Head of caudate nucleus (tissue), 42 donors: ENCODE measurements at regions not wholly inside any gene's neighbourhood (a gene's known extent, or its start where the extent isn't known, plus 50 kb on each side); places are given as distances from the start of the nearest gene placed in this dataset.

ENCODE experiments used
- DNase-seq, 42 donors: peaks; one replicate each; pipeline versions ENCODE4 v3.0.0 to v3.0.0-alpha.2; 2020 to 2021; ENCODE audit warnings: mixed read lengths in 7 of 42
- intact Hi-C: fragments of 100-400 bp; cut with DNase I; formaldehyde crosslinking; loops from one replicate; pipeline ENCODE4 v1.15.0; 2022

DNA sequence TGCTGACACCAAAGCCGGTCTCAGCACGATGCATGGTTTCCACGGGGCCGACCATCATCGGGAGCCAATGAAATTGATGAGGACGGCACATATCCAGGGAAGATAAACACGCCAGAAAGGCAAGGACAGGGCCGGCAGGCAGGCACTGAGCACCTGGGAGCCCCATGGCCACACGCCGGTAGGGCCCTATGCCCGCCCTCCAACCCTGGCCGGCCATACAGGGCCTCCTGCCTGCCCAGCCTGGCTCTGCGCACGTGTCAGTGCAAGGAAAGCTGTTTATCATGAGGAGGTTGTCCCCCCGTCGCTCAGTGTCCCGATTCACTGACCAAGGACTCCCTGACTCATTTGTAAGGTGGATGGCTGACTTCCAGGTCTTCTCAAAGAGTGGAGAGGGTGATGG, 237.5 kb downstream of the GLI2 start:
- no peak for DNase-seq
- intact Hi-C loops, result no loop called here

- intact Hi-C loops, result no loop called here
- DNase-seq, result no peak
These were observed 239.3 kb downstream of the GLI2 start for GRCh38 chr2:120974950-120975349.

GRCh38 chr2:120976501-120977307, 241.0 kb downstream of the GLI2 start:
- DNase-seq, result no peak
- intact Hi-C loops, result no loop called here

DNA sequence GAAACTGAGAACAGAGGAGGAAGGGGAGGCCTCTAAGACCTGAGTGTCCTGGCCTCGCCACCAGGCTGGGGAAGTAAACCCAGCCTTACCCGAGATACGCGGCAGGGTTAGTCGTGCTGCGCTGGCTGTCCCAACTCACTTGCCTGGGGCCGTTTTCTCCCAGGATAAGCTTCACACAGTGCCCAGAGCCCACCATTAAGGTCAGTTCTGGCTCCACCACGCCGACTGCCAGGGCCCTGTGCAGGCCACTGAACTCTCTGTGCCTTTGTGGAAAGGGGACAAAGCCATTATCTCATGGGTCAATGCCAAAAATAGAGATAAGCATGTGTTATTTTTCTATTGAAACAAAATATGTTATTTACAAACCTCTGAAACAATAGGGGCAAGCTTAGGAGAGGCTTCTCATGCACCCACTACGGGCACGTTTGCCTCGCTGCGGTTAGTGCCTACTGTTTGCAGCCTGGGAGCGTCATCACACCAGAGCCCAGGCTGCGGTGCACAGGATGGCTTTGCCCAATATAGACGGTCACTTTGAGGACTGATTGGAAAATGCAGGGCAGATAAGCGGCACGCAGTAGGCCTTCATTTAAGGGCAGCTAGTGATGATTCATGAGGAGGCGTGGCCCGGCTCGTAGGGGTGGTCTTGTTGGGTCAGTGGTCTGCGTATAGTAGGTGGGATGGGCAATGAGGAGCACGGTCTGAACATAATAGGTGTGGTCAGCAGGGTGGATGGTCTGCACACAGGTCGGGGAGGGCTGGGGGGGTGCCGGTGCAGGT, 242.1 kb downstream of the GLI2 start:
- DNase-seq, result no peak
- intact Hi-C loops, result no loop called here

GRCh38 chr2:120978359-120979050, 242.8 kb downstream of the GLI2 start:
- intact Hi-C loops, result no loop called here

DNA sequence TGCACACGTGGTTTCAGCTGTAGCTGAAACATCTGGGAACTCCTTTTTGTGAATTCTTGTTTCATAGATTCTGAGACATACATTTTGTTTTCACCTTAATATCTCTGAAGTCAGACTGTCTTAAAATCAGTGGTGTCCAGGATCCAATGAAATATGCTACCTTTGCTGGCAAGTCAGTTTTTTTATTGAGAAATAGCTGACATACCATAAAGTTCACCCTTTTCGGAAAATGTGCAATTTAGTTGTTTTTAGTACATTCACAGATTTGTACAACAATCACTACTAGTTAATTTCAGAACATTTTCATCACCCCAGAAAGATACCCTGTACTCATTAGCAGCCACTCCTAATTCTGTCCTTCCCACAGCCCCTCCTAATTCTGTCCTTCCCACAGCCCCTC, 243.7 kb downstream of the GLI2 start:
- intact Hi-C loops, result no loop called here

More at GRCh38 chr2:120978359-120979050, 242.8 kb downstream of the GLI2 start:
- no peak for DNase-seq

GRCh38 chr2:120979921-120980320, 244.3 kb downstream of the GLI2 start:
- intact Hi-C loops, result no loop called here
- DNase-seq, result no peak

More for the DNA sequence above, 243.7 kb downstream of the GLI2 start:
- DNase-seq, result no peak

DNA sequence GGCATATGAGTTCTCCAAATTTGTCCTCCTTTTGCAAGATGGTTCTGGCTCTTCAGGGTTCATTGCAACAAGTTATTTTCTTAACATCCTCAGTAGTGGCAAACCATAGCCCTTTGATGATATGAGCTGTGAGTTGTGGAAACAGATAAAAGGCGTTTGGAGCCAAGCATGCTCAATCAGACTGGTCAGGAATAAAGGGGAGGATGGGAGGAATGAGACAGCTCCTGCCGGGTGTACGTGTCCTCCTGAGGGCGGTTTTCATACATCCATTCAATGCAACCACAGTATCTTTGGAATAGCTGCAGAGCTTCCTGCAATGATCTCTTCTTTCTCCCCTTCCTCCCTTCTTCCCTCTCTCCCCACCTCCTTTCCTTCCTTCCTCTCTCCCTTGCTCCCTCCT, 245.8 kb downstream of the GLI2 start:
- intact Hi-C loops, result no loop called here
- DNase-seq, result no peak

DNA sequence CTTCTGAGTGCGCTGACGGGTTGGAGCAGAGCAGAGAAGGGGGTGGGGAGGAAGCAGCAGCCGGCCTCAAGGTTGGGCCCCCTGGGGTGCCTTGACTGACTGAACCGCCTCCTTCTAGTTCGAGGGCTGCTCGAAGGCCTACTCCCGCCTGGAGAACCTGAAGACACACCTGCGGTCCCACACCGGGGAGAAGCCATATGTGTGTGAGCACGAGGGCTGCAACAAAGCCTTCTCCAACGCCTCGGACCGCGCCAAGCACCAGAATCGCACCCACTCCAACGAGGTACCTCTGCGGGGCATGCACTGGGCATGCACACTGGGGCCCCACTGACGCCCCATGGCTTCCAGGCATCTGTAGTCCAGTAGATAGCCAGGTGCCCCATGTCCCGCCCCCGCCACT, 246.9 kb downstream of the GLI2 start:
- DNase-seq, result peak in 1 of 42 donors; percentile 17
- intact Hi-C loops, result no loop called here

DNA sequence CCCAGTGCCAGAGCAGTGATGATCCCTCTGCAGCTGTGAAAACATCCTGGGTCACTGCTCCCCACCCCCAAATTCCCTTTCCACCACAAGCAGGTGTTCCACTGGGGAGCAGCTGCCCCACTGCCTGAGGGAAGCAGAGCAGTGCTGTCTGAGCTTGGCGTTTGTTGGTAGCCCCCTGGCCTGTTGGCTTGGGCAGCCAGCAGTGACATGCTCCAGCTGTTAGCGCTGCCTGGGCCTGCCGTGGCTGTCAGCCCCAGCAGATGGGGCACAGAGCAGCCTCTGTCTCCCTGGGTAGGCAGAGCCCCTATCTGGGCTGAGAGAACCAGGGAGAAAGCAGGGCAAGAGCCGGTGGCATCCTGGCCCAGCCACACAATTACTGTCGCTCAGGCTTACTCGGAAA, 247.7 kb downstream of the GLI2 start:
- peak in 10 of 42 donors; percentile 12 to 39 (median 30) for DNase-seq
- intact Hi-C loops, result no loop called here

GRCh38 chr2:120984046-120984445, 248.4 kb downstream of the GLI2 start:
- intact Hi-C loops, result no loop called here
- DNase-seq, result no peak

DNA sequence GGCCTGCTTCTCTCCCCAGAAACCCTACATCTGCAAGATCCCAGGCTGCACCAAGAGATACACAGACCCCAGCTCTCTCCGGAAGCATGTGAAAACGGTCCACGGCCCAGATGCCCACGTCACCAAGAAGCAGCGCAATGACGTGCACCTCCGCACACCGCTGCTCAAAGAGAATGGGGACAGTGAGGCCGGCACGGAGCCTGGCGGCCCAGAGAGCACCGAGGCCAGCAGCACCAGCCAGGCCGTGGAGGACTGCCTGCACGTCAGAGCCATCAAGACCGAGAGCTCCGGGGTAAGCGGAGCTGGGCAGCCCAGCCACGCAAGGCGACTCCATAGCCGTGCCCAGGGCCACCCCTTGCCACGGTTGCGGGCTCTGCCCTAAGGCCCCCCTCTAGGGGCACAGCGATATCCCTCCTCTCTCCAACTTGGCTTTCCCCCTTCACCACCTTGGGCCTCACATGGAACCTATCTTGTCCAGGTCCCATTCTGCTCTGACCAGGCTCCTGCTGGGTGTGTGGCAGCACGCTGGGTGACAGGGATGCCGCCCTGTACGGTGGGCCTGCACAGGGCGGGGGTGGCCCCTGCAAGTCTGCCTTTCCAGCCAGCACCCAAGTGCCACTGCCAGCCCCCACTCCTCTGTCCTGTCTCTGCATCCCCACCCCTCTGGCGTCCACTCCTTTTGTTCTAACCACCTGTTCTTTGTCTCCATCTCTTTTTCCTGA, 248.9 kb downstream of the GLI2 start:
- intact Hi-C loops, result no loop called here
- DNase-seq, result peak in 1 of 42 donors; percentile 7

DNA sequence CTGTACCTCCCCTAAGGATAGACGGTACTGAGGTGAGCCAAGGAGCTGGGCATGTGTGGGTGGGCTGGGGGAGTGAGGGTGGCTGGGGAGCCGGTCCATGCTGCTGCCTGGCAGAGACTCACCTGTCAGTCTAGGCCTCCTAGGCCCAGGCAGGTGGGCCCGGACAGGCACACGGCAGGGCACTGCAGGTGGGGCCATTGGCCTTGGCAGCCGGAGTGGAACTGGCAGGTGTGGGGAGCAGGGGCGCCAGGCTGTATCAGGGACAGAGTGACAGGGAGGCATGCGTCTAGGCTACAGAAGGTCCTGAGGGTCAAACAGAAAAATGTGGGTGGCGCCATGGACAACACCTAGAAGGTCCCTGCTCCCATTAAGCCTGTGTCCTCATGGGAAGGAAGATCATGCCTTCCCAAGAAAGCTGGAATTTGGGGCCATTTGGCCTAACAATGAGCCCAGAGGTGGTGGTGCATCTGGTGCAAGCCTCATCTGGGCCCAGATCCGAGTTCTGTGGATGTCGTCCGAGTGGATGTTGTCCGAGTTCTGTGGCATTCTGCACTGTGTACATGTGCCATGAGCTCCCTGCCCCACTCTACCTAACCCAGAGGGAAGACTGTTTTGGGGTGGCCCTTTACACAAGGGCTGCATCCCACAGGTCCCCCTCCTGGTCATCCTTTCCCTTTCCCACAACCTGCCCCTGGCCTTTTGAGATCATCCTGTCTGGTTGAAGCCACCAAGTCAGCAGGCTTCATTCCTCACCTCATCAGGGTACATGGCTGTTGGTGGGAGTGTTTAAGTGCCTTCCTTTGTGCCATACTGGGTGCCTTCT, 249.7 kb downstream of the GLI2 start:
- peak in 2 of 42 donors; percentile 6 to 19 for DNase-seq
- intact Hi-C loops, result no loop called here

DNA sequence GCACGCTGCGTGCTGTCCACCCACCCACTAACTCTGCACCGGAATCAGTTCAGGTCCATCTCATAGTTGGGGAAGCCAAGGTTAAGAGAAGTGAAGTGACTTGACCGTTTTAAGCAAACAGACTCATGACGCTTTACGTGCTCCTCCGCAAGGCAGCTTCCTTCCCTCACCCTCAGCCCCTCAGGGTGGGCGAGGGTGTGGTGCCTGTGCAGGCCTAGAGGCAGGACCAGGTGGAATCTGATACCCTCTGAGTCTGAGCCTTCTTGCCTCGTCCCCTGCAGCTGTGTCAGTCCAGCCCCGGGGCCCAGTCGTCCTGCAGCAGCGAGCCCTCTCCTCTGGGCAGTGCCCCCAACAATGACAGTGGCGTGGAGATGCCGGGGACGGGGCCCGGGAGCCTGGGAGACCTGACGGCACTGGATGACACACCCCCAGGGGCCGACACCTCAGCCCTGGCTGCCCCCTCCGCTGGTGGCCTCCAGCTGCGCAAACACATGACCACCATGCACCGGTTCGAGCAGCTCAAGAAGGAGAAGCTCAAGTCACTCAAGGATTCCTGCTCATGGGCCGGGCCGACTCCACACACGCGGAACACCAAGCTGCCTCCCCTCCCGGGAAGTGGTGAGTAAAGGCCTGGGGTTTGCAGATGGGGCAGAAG, 250.5 kb downstream of the GLI2 start:
- intact Hi-C loops, result no loop called here
- DNase-seq, result peak in 3 of 42 donors; percentile 21 to 40 (median 35)

DNA sequence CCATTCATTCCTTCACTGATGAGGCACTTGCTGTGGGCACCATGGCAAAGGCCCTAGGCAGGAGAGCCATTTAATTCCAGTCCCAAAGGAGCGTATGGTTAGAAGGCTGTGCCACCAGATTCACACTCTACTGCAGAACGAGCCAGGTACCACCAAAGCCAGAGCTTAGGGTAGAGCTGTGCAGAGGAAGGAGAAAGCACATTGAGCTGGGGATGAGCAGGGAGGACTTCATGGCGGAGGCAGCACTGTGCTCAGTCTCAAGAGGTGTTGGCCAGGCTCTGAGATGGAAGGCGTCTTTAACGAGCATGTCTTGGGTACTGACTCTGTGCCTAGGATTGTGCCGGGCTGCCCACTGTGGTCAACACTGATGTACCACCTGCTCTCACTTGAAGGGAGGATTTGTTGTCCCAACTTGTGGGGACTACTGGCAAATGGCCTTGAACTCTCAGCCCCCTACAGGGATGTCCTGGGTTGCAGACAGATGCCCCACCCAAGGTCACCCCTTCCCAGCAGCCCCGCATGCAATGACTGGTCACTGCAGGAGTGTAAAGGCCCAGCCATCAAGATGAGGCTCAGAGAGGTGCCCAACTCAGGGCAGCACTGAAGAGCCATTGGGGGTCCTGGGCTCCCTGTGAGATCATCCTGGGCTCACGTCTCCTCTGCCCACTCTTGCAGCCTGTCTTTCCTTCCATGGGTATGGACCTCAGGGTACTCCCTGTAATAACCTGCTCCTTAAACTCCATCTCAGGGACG, 251.4 kb downstream of the GLI2 start:
- intact Hi-C loops, result no loop called here
- DNase-seq, result peak in 5 of 42 donors; percentile 3 to 25 (median 12)

DNA sequence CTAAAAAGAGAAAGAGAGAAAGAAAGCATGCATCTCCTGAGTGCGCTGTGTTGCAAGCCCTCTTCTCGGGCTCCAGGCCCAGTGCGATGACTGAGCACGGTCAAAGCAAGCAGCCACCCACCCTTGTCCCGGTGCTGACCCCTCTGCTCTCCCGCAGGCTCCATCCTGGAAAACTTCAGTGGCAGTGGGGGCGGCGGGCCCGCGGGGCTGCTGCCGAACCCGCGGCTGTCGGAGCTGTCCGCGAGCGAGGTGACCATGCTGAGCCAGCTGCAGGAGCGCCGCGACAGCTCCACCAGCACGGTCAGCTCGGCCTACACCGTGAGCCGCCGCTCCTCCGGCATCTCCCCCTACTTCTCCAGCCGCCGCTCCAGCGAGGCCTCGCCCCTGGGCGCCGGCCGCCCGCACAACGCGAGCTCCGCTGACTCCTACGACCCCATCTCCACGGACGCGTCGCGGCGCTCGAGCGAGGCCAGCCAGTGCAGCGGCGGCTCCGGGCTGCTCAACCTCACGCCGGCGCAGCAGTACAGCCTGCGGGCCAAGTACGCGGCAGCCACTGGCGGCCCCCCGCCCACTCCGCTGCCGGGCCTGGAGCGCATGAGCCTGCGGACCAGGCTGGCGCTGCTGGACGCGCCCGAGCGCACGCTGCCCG, 252.5 kb downstream of the GLI2 start:
- DNase-seq, result peak in 3 of 42 donors; percentile 5 to 29 (median 23)
- intact Hi-C loops, result no loop called here
